BJ (cell line): ENCODE measurements at regions not wholly inside any gene's neighbourhood (a gene's known extent, or its start where the extent isn't known, plus 50 kb on each side); places are given as distances from the start of the nearest gene placed in this dataset.
"Not testable (repeated sequence)": the region's sequence is repeated elsewhere in the genome, so short reads cannot be mapped to it uniquely, and the experiment has no call there.

Source experiments
- CTCF ChIA-PET: fragments of 350-600 bp; formaldehyde crosslinking; extraction: SDS; loops from one replicate; lab custom pipeline; 2021; ENCODE audit warnings: antibody characterized with exemption, inconsistent platforms; lab: Yijun Ruan, JAX
- POLR2A ChIA-PET: fragments of 300-600 bp; sonication (Branson Sonifier 250); formaldehyde crosslinking; extraction: SDS; loops from one replicate; lab custom pipeline; 2021; ENCODE audit warnings: antibody characterized with exemption; lab: Charles Lee
- DNase-seq: peaks from one replicate; pipeline ENCODE4 v3.0.0-alpha.2; 2011; ENCODE audit warnings: low read depth
- H3K27me3 ChIP-seq: 2 replicates; pipeline ENCODE4 v1.6.0; 2011; ENCODE audit warnings: low read length; ENCODE audit not compliant: control insufficient read depth, insufficient read depth
- H3K36me3 ChIP-seq: 2 replicates; pipeline ENCODE4 v1.5.1; 2011; ENCODE audit warnings: low read length; ENCODE audit not compliant: control insufficient read depth, insufficient read depth
- H3K4me3 ChIP-seq: 2 replicates; pipeline ENCODE4 v1.5.1; 2011; ENCODE audit warnings: low read depth, mild to moderate bottlenecking, control low read depth, low read length
- CTCF ChIP-seq: IDR thresholded peaks from 2 replicates; pipeline ENCODE4 v1.5.1; 2011; ENCODE audit warnings: low read depth, mild to moderate bottlenecking, control low read depth, inconsistent platforms, low read length, moderate library complexity; ENCODE audit not compliant: insufficient read depth

- TF ChIP-seq CTCF = no peak
- Histone ChIP-seq H3K4me3 (no peak overlapping the region), H3K27me3 (no peaks in the 10 kb centered on the region), H3K36me3 (no peaks in the 10 kb centered on the region)
- no peak for DNase-seq
- ChIA-PET CTCF (no interaction called here), POLR2A (no interaction called here)
These were observed 233.4 kb downstream of the INSC start for GRCh38 chr11:15347969-15348734.

- POLR2A ChIA-PET = no interaction called here
These were observed 234.7 kb downstream of the INSC start for GRCh38 chr11:15349413-15349812.

GRCh38 chr11:15361316-15361715 lies 246.6 kb downstream of the INSC start:
- no peaks in the 10 kb centered on the region for H3K27me3 ChIP-seq
- TF ChIP-seq CTCF = no peak
- DNase-seq = no peak
- H3K4me3 ChIP-seq = no peak overlapping the region
- POLR2A ChIA-PET = no interaction called here
- CTCF ChIA-PET = no interaction called here
- H3K36me3 ChIP-seq = no peaks in the 10 kb centered on the region

More at GRCh38 chr11:15349413-15349812, 234.7 kb downstream of the INSC start:
- no peak for DNase-seq
- Histone ChIP-seq H3K36me3 (no peaks in the 10 kb centered on the region), H3K27me3 (no peaks in the 10 kb centered on the region), H3K4me3 (no peak overlapping the region)
- CTCF ChIA-PET = no interaction called here
- TF ChIP-seq CTCF = no peak

GRCh38 chr11:15365286-15365685 lies 250.6 kb downstream of the INSC start:
- CTCF ChIA-PET, H3K27me3 ChIP-seq, POLR2A ChIA-PET, H3K4me3 ChIP-seq, H3K36me3 ChIP-seq, DNase-seq: not testable (repeated sequence)

- no peak for DNase-seq
- TF ChIP-seq CTCF = no peak
- Histone ChIP-seq H3K27me3 (no peaks in the 10 kb centered on the region), H3K4me3 (no peak overlapping the region), H3K36me3 (no peaks in the 10 kb centered on the region)
- POLR2A ChIA-PET = no interaction called here
- CTCF ChIA-PET = no interaction called here
These were observed 253.0 kb downstream of the INSC start for GRCh38 chr11:15367695-15368094.
